Transverse colon (tissue), 4 donors: ENCODE measurements at regions not wholly inside any gene's neighbourhood (a gene's known extent, or its start where the extent isn't known, plus 50 kb on each side); places are given as distances from the start of the nearest gene placed in this dataset.

Source experiments
- DNase-seq: peaks from one replicate; pipeline ENCODE4 v3.0.0-alpha.2; 2019
- H3K27ac ChIP-seq, 4 donors: fragments of 200-600 bp; sonication (generic); 2 replicates each; pipeline ENCODE4 v1.5.1; 2016 to 2018; ENCODE audit warnings: inconsistent platforms in 4 of 4
- H3K27me3 ChIP-seq: fragments of 200-600 bp; sonication (generic); 2 replicates; pipeline ENCODE4 v1.5.1; 2017; ENCODE audit warnings: inconsistent platforms
- H3K36me3 ChIP-seq, 4 donors: fragments of 200-600 bp; sonication (generic); 2 replicates each; pipeline ENCODE4 v1.5.1; 2017 to 2019; ENCODE audit warnings: inconsistent platforms in 4 of 4
- H3K4me1 ChIP-seq, 4 donors: fragments of 200-600 bp; sonication (generic); 2 replicates each; pipeline ENCODE4 v1.5.1; 2017 to 2020; ENCODE audit warnings: inconsistent platforms in 4 of 4
- H3K4me3 ChIP-seq, 4 donors: fragments of 200-600 bp; sonication (generic); 1 replicate in 1 of 4; 2 replicates in 3 of 4; pipeline versions ENCODE4 v1.5.1 to v1.6.1; 2017 to 2019; ENCODE audit warnings: inconsistent platforms in 4 of 4
- H3K9me3 ChIP-seq, 2 donors: fragments of 200-600 bp; sonication (generic); 2 replicates each; pipeline ENCODE4 v1.5.1; 2017 to 2019; ENCODE audit warnings: inconsistent platforms in 2 of 2
- CTCF ChIP-seq, 5 experiments: fragments of 200-600 bp in 3 of 5; fragments of 450-650 bp in 2 of 5; sonication (generic) in 3 of 5; IDR thresholded peaks; 1 replicate in 2 of 5; 2 replicates in 3 of 5; pipeline ENCODE4 v1.5.1; 2016 to 2017; ENCODE audit warnings: antibody characterized with exemption in 5 of 5, inconsistent platforms in 3 of 5, mild to moderate bottlenecking in 2 of 5, moderate library complexity in 1 of 5
- EP300 ChIP-seq: sonication (generic); formaldehyde crosslinking; IDR thresholded peaks from one replicate; pipeline ENCODE4 v1.6.1; 2017; ENCODE audit warnings: antibody characterized with exemption, low read depth
- POLR2A ChIP-seq: fragments of 450-650 bp; IDR thresholded peaks from one replicate; pipeline ENCODE4 v1.6.1; 2016; ENCODE audit warnings: antibody characterized with exemption, mild to moderate bottlenecking, moderate library complexity
- POLR2AphosphoS5 ChIP-seq, 3 donors: sonication (generic); formaldehyde crosslinking; IDR thresholded peaks; one replicate each; pipeline ENCODE4 v1.6.1; 2016; ENCODE audit warnings: antibody characterized with exemption in 3 of 3
- WGBS, 2 donors: methylation state at CpG; one replicate each; pipeline ENCODE4 v1.1.5; 2018; ENCODE audit warnings: low coverage in 1 of 2; 5-methylcytosine and 5-hydroxymethylcytosine counted together
- in situ Hi-C, 4 donors: fragments of 200-750 bp; cut with MboI; loops; one replicate each; pipeline versions ENCODE4 v1.15.0 to v1.15.1; 2017; ENCODE audit warnings: low sequenced_read_pairs in 3 of 4, low pct_ligation_motif_present in 1 of 4, low pct_unique_long_range_greater_than_20kb in 1 of 4
- intact Hi-C: fragments of 100-400 bp; cut with DNase I; formaldehyde crosslinking; loops from one replicate; pipeline ENCODE4 v1.15.1; 2023; ENCODE audit warnings: low total_unique reads

GRCh38 chr11:126139111-126140091 lies 72.0 kb downstream of the RPUSD4 start:
- WGBS, 2 donors = 48 to 62% methylated on average over 7 to 13 of the region's 13 CpGs
- Histone ChIP-seq H3K27me3 (no peaks in the 10 kb centered on the region), H3K4me1 (peaks cover 7 to 53% (median 19%) of the 10 kb centered on the region in 4 donors), H3K27ac (peak overlapping the region; percentile 33 to 82 (median 75)), H3K9me3 (no peaks in the 10 kb centered on the region), H3K36me3 (no peaks in the 10 kb centered on the region), H3K4me3 (no peak overlapping the region)
- TF ChIP-seq CTCF (IDR thresholded peaks at IDR 0.05) (no peak), EP300 (no peak), POLR2A (no peak), POLR2AphosphoS5 (IDR thresholded peaks at IDR 0.05) (peak in 2 of 3 donors; percentile 36 to 72)
- no peak for DNase-seq
- in situ Hi-C loops = no loop called here
- intact Hi-C loops = loop anchor here (10.0 kb wide), 1 partner anchor 75 kb away; the partner anchor contains the start of gene CDON

GRCh38 chr11:126138636-126139035 lies 72.8 kb downstream of the RPUSD4 start:
- DNase-seq = no peak
- Histone ChIP-seq H3K27me3 (no peaks in the 10 kb centered on the region), H3K36me3 (no peaks in the 10 kb centered on the region), H3K27ac (peak overlapping the region; percentile 33 to 82 (median 75)), H3K4me1 (peaks cover 7 to 53% (median 19%) of the 10 kb centered on the region in 4 donors), H3K4me3 (no peak overlapping the region), H3K9me3 (no peaks in the 10 kb centered on the region)
- intact Hi-C loops (no loop called here), in situ Hi-C loops (no loop called here)
- no peak for TF ChIP-seq POLR2A
- TF ChIP-seq POLR2AphosphoS5 (IDR thresholded peaks at IDR 0.05) = no peak
- no peak for TF ChIP-seq EP300
- no peak for TF ChIP-seq CTCF (IDR thresholded peaks at IDR 0.05)
- 69 to 86% methylated on average over 2 to 7 of the region's 7 CpGs for WGBS, 2 donors

- H3K27me3 ChIP-seq = no peaks in the 10 kb centered on the region
- TF ChIP-seq CTCF (IDR thresholded peaks at IDR 0.05) = no peak
- TF ChIP-seq POLR2A = no peak
- no peak for TF ChIP-seq EP300
- no peak for TF ChIP-seq POLR2AphosphoS5 (IDR thresholded peaks at IDR 0.05)
- H3K36me3 ChIP-seq = no peaks in the 10 kb centered on the region
- no peak overlapping the region for H3K4me3 ChIP-seq
- no peaks in the 10 kb centered on the region for H3K9me3 ChIP-seq
- peaks cover 7 to 59% (median 19%) of the 10 kb centered on the region in 4 donors for H3K4me1 ChIP-seq
- intact Hi-C loops = no loop called here
- in situ Hi-C loops = no loop called here
- WGBS, 2 donors = 87% methylated on average over 3 of the region's 3 CpGs; no CpG with 5 or more reads in 1 of the 2 donors
- peak overlapping the region; percentile 43 to 82 (median 72) for H3K27ac ChIP-seq
- DNase-seq = no peak
Observed at GRCh38 chr11:126137136-126137535, 74.3 kb downstream of the RPUSD4 start.

- 84% methylated on average over 10 of the region's 10 CpGs; no CpG with 5 or more reads in 1 of the 2 donors for WGBS, 2 donors
- no peaks in the 10 kb centered on the region for H3K9me3 ChIP-seq
- H3K4me1 ChIP-seq = peaks cover 7 to 58% (median 19%) of the 10 kb centered on the region in 4 donors
Observed at GRCh38 chr11:126136507-126136906, 73.8 kb upstream of the CDON start.

More at GRCh38 chr11:126136507-126136906, 73.8 kb upstream of the CDON start:
- intact Hi-C loops (no loop called here), in situ Hi-C loops (no loop called here)
- peak; percentile 53 to 85 (median 80) for TF ChIP-seq POLR2AphosphoS5 (IDR thresholded peaks at IDR 0.05)
- no peak for TF ChIP-seq EP300
- TF ChIP-seq CTCF (IDR thresholded peaks at IDR 0.05) = no peak
- Histone ChIP-seq H3K4me3 (no peak overlapping the region), H3K27me3 (no peaks in the 10 kb centered on the region), H3K36me3 (no peaks in the 10 kb centered on the region), H3K27ac (peak overlapping the region; percentile 43 to 82 (median 72))
- DNase-seq = peak; percentile 54
